H1 (cell line): ENCODE measurements at regions not wholly inside any gene's neighbourhood (a gene's known extent, or its start where the extent isn't known, plus 50 kb on each side); places are given as distances from the start of the nearest gene placed in this dataset.

ENCODE experiments used
- CTCF ChIA-PET: fragments of 300-600 bp; sonication (Branson Sonifier 250); formaldehyde crosslinking; loops from one replicate; lab custom pipeline; 2021; ENCODE audit not compliant: partially characterized antibody; lab: Charles Lee
- POLR2A ChIA-PET: fragments of 300-600 bp; sonication (Branson Sonifier 250); formaldehyde crosslinking; loops from one replicate; lab custom pipeline; 2021; ENCODE audit warnings: inconsistent platforms; ENCODE audit not compliant: partially characterized antibody; lab: Charles Lee
- DNase-seq, 2 experiments: peaks; one replicate each; pipeline versions ENCODE4 v3.0.0 to v3.0.0-alpha.2; 2010 to 2022; ENCODE audit warnings: low spot score in 2 of 2, low read depth in 1 of 2, mixed read lengths in 1 of 2
- FAIRE-seq: peaks from 2 replicates; lab custom pipeline; 2011; peaks lifted over from hg19 to GRCh38; lab: Jason Lieb, UNC
- H2AFZ ChIP-seq: 2 replicates; pipeline ENCODE4 v1.8.1; 2012; ENCODE audit warnings: low read length, inconsistent platforms
- H2AK5ac ChIP-seq: 2 replicates; pipeline ENCODE4 v1.6.1; 2013; ENCODE audit warnings: low read depth, low read length
- H2BK120ac ChIP-seq: replicated peaks from 2 replicates; pipeline ENCODE3; 2013; ENCODE audit warnings: low read depth, low read length, inconsistent platforms
- H2BK12ac ChIP-seq: 2 replicates; pipeline ENCODE4 v1.6.1; 2013; ENCODE audit warnings: low read depth, low read length
- H2BK15ac ChIP-seq: 2 replicates; pipeline ENCODE4 v1.6.1; 2013; ENCODE audit warnings: low read length
- H2BK20ac ChIP-seq: 2 replicates; pipeline ENCODE4 v1.6.1; 2013; ENCODE audit warnings: low read length
- H2BK5ac ChIP-seq: 2 replicates; pipeline ENCODE4 v1.6.1; 2013; ENCODE audit warnings: low read depth, low read length
- H3K14ac ChIP-seq: 2 replicates; pipeline ENCODE4 v1.6.1; 2013; ENCODE audit warnings: inconsistent platforms; ENCODE audit not compliant: insufficient read length
- H3K18ac ChIP-seq: 2 replicates; pipeline ENCODE4 v1.6.1; 2013; ENCODE audit warnings: low read length; ENCODE audit errors: extremely low read depth
- H3K23ac ChIP-seq: 2 replicates; pipeline ENCODE4 v1.6.1; 2013; ENCODE audit warnings: inconsistent platforms; ENCODE audit not compliant: insufficient read length
- H3K23me2 ChIP-seq: 2 replicates; pipeline ENCODE4 v1.6.1; 2013; ENCODE audit warnings: low read depth, low read length
- H3K27ac ChIP-seq: 2 replicates; pipeline ENCODE4 v1.6.1; 2011; ENCODE audit warnings: low read depth, low read length, inconsistent platforms
- H3K27me3 ChIP-seq, 4 experiments: replicated peaks in 1 of 4; 1 replicate in 1 of 4; 2 replicates in 3 of 4; pipeline versions ENCODE4 v1.6.1 to v1.8.1; 2011 to 2013; ENCODE audit warnings: low read length in 3 of 4, mild to moderate bottlenecking in 3 of 4, inconsistent platforms in 2 of 4, mixed read lengths in 2 of 4, moderate library complexity in 1 of 4; ENCODE audit not compliant: control insufficient read depth in 3 of 4, insufficient read depth in 3 of 4; ENCODE audit errors: extremely low read depth in 1 of 4
- H3K36me3 ChIP-seq, 4 experiments: 2 replicates each; pipeline versions ENCODE4 v1.6.1 to v1.8.1; 2011 to 2013; ENCODE audit warnings: mild to moderate bottlenecking in 4 of 4, low read length in 3 of 4, moderate library complexity in 2 of 4, control low read depth in 1 of 4, inconsistent platforms in 1 of 4; ENCODE audit not compliant: insufficient read depth in 4 of 4, control insufficient read depth in 2 of 4
- H3K4ac ChIP-seq: replicated peaks from 2 replicates; pipeline ENCODE3; 2013; ENCODE audit warnings: low read length, low read depth, mixed read lengths, inconsistent platforms; ENCODE audit not compliant: insufficient read length
- H3K4me1 ChIP-seq, 4 experiments: replicated peaks in 1 of 4; 1 replicate in 1 of 4; 2 replicates in 3 of 4; pipeline versions ENCODE4 v1.6.1 to v1.8.1; 2011 to 2013; ENCODE audit warnings: low read length in 3 of 4, inconsistent platforms in 2 of 4, mixed read lengths in 1 of 4; ENCODE audit not compliant: insufficient read depth in 4 of 4, control insufficient read depth in 3 of 4
- H3K4me2 ChIP-seq, 2 experiments: 2 replicates each; pipeline versions ENCODE4 v1.6.1 to v1.8.1; 2011 to 2013; ENCODE audit warnings: low read depth in 2 of 2, low read length in 2 of 2, control low read depth in 1 of 2, inconsistent platforms in 1 of 2, mild to moderate bottlenecking in 1 of 2; ENCODE audit not compliant: insufficient read depth in 1 of 2
- H3K4me3 ChIP-seq, 4 experiments: fragments of 200-600, 300-600 bp in 1 of 4; sonication (generic), shearing (Covaris generic), sonication (Bioruptor Twin) in 1 of 4; 2 replicates each; pipeline versions ENCODE4 v1.5.1 to v1.8.1; 2011 to 2016; ENCODE audit warnings: low read length in 4 of 4, low read depth in 3 of 4, control low read depth in 2 of 4, inconsistent platforms in 2 of 4, mild to moderate bottlenecking in 2 of 4, mixed read lengths in 1 of 4, moderate library complexity in 1 of 4; ENCODE audit not compliant: insufficient read depth in 2 of 4; ENCODE audit errors: extremely low read depth in 1 of 4
- H3K56ac ChIP-seq: replicated peaks from 2 replicates; pipeline ENCODE3; 2013; ENCODE audit warnings: low read depth, mild to moderate bottlenecking, mixed read lengths, low read length, inconsistent platforms; ENCODE audit not compliant: insufficient read length
- H3K79me1 ChIP-seq: 2 replicates; pipeline ENCODE4 v1.6.1; 2013; ENCODE audit warnings: low read depth, low read length, control low read depth
- H3K79me2 ChIP-seq, 2 experiments: 2 replicates each; pipeline versions ENCODE4 v1.6.1 to v1.8.1; 2012 to 2013; ENCODE audit warnings: low read length in 2 of 2, mild to moderate bottlenecking in 2 of 2, inconsistent platforms in 1 of 2; ENCODE audit not compliant: insufficient read depth in 2 of 2, control insufficient read depth in 1 of 2
- H3K9ac ChIP-seq, 4 experiments: replicated peaks in 1 of 4; 1 replicate in 1 of 4; 2 replicates in 3 of 4; pipeline versions ENCODE4 v1.6.1 to v1.8.1; 2011 to 2013; ENCODE audit warnings: low read depth in 3 of 4, low read length in 3 of 4, control low read depth in 2 of 4, mild to moderate bottlenecking in 2 of 4, moderate library complexity in 2 of 4, inconsistent platforms in 1 of 4; ENCODE audit errors: extremely low read depth in 1 of 4
- H3K9me3 ChIP-seq, 2 experiments: 2 replicates each; pipeline versions ENCODE4 v1.6.1 to v1.8.1; 2012 to 2013; ENCODE audit warnings: mild to moderate bottlenecking in 2 of 2, moderate library complexity in 2 of 2, control low read depth in 1 of 2, inconsistent platforms in 1 of 2, low read depth in 1 of 2, low read length in 1 of 2, mixed read lengths in 1 of 2; ENCODE audit not compliant: insufficient read depth in 2 of 2
- H4K20me1 ChIP-seq, 2 experiments: replicated peaks in 1 of 2; 2 replicates each; pipeline versions ENCODE3 to v1.8.1; 2011 to 2013; ENCODE audit warnings: inconsistent platforms in 2 of 2, low read length in 2 of 2, mild to moderate bottlenecking in 1 of 2; ENCODE audit not compliant: insufficient read depth in 2 of 2, control insufficient read depth in 1 of 2
- H4K5ac ChIP-seq: 2 replicates; pipeline ENCODE4 v1.6.1; 2013; ENCODE audit warnings: low read length, low read depth, mixed read lengths, inconsistent platforms; ENCODE audit not compliant: insufficient read length
- H4K8ac ChIP-seq: 2 replicates; pipeline ENCODE4 v1.8.0; 2013; ENCODE audit warnings: mild to moderate bottlenecking, moderate library complexity, low read length, inconsistent platforms; ENCODE audit not compliant: insufficient read depth; ENCODE audit errors: extremely low read depth
- H4K91ac ChIP-seq: replicated peaks from 2 replicates; pipeline ENCODE3; 2013; ENCODE audit warnings: low read length, mixed read lengths, inconsistent platforms; ENCODE audit not compliant: insufficient read length
- CEBPB ChIP-seq: IDR thresholded peaks from 2 replicates; pipeline ENCODE4 v1.6.1; 2012; ENCODE audit warnings: low read depth, low read length
- HDAC6 ChIP-seq: IDR thresholded peaks from one replicate; pipeline ENCODE4 v1.7.1; 2012; ENCODE audit warnings: low read depth, mild to moderate bottlenecking, inconsistent platforms, low read length, moderate library complexity
- KDM1A ChIP-seq: fragments of 200-600, 300-600 bp; sonication (generic); IDR thresholded peaks from 2 replicates; pipeline ENCODE4 v1.7.1; 2016; ENCODE audit warnings: mild to moderate bottlenecking, low read length, borderline replicate concordance
- KDM5A ChIP-seq: fragments of 200-600 bp; IDR thresholded peaks from 2 replicates; pipeline ENCODE4 v1.7.1; 2012; ENCODE audit warnings: mild to moderate bottlenecking, low read length, inconsistent platforms, mixed read lengths
- MAFK ChIP-seq: IDR thresholded peaks from 2 replicates; pipeline ENCODE4 v1.6.1; 2012; ENCODE audit warnings: low read depth, mild to moderate bottlenecking, improper control_type of control experiment, low read length
- SAP30 ChIP-seq: fragments of 300-600 bp; sonication (generic); IDR thresholded peaks from 2 replicates; pipeline ENCODE4 v1.7.1; 2012; ENCODE audit warnings: low read length, moderate library complexity, mild to moderate bottlenecking, inconsistent platforms; ENCODE audit not compliant: insufficient read depth, insufficient replicate concordance
- TCF12 ChIP-seq: IDR thresholded peaks from 2 replicates; pipeline ENCODE4 v1.6.1; 2011; ENCODE audit warnings: low read depth, mild to moderate bottlenecking, low read length

GRCh38 chr7:84614821-84615501 lies 420.4 kb upstream of the SEMA3A start:
- no peak overlapping the region for H3K56ac ChIP-seq
- H3K27ac ChIP-seq, result no peak overlapping the region
- FAIRE-seq, result peak; percentile 36
- no peaks in the 10 kb centered on the region for H3K23me2 ChIP-seq
- H3K4ac ChIP-seq, result no peak overlapping the region
- H2BK120ac ChIP-seq, result no peak overlapping the region
- H3K27me3 ChIP-seq, result no peaks in the 10 kb centered on the region
- no peak overlapping the region for H4K91ac ChIP-seq
- H4K5ac ChIP-seq, result no peak overlapping the region
- TF ChIP-seq KDM5A (no peak), TCF12 (no peak), KDM1A (no peak), SAP30 (no peak), MAFK (no peak), CEBPB (no peak), HDAC6 (no peak)
- no peak overlapping the region for H2AK5ac ChIP-seq
- H2BK12ac ChIP-seq, result no peak overlapping the region
- H3K23ac ChIP-seq, result no peak overlapping the region
- no peak overlapping the region for H3K4me3 ChIP-seq
- H3K9ac ChIP-seq, result no peak overlapping the region
- no peak overlapping the region for H3K4me2 ChIP-seq
- H4K20me1 ChIP-seq, result no peaks in the 10 kb centered on the region
- H3K79me1 ChIP-seq, result no peaks in the 10 kb centered on the region
- H2BK20ac ChIP-seq, result no peak overlapping the region
- H3K14ac ChIP-seq, result no peak overlapping the region
- no peaks in the 10 kb centered on the region for H3K9me3 ChIP-seq
- no peaks in the 10 kb centered on the region for H3K79me2 ChIP-seq
- no peak overlapping the region for H3K18ac ChIP-seq
- H3K4me1 ChIP-seq, result no peaks in the 10 kb centered on the region
- no peaks in the 10 kb centered on the region for H3K36me3 ChIP-seq
- POLR2A ChIA-PET, result no interaction called here
- no peak for DNase-seq
- H4K8ac ChIP-seq, result no peak overlapping the region
- no peak overlapping the region for H2BK5ac ChIP-seq
- H2BK15ac ChIP-seq, result no peak overlapping the region
- no peak overlapping the region for H2AFZ ChIP-seq
- CTCF ChIA-PET, result no interaction called here
